Kasumi-1 (cell line): ENCODE measurements at regions not wholly inside any gene's neighbourhood (a gene's known extent, or its start where the extent isn't known, plus 50 kb on each side); places are given as distances from the start of the nearest gene placed in this dataset.
"Not testable (repeated sequence)": the region's sequence is repeated elsewhere in the genome, so short reads cannot be mapped to it uniquely, and the experiment has no call there.

Experiments
- DNase-seq, 2 experiments: peaks; one replicate each; lab custom pipeline; 2025; lab: John Stamatoyannopoulos, UW

GRCh38 chr1:90824551-90824950 is 107.4 kb upstream of the BARHL2 start:
- DNase-seq: no peak

GRCh38 chr1:90823686-90824085 is 106.6 kb upstream of the BARHL2 start:
- DNase-seq: no peak

- no peak for DNase-seq
These were observed 104.8 kb upstream of the BARHL2 start for GRCh38 chr1:90821788-90822359.

GRCh38 chr1:90821152-90821787 is 104.2 kb upstream of the BARHL2 start:
- DNase-seq: no peak

- DNase-seq: no peak
These were observed 103.6 kb upstream of the BARHL2 start for GRCh38 chr1:90820745-90821144.

- DNase-seq: no peak
These were observed 100.3 kb upstream of the BARHL2 start for GRCh38 chr1:90817399-90817798.

GRCh38 chr1:90812237-90812636 is 95.1 kb upstream of the BARHL2 start:
- not testable (repeated sequence) for DNase-seq

- not testable (repeated sequence) for DNase-seq
These were observed 94.4 kb upstream of the BARHL2 start for GRCh38 chr1:90811444-90811950.

- DNase-seq: no peak
These were observed 93.6 kb upstream of the BARHL2 start for GRCh38 chr1:90810681-90811080.

- no peak for DNase-seq
These were observed 92.9 kb upstream of the BARHL2 start for GRCh38 chr1:90809996-90810395.

- DNase-seq: no peak
These were observed 92.0 kb upstream of the BARHL2 start for GRCh38 chr1:90809093-90809492.

- DNase-seq: no peak
These were observed 90.2 kb upstream of the BARHL2 start for GRCh38 chr1:90807329-90807728.

GRCh38 chr1:90802622-90803021 is 85.5 kb upstream of the BARHL2 start:
- DNase-seq: no peak

- DNase-seq: no peak
These were observed 83.1 kb upstream of the BARHL2 start for GRCh38 chr1:90800012-90800717.

GRCh38 chr1:90799326-90799725 is 82.2 kb upstream of the BARHL2 start:
- DNase-seq: no peak

- DNase-seq: no peak
These were observed 81.8 kb upstream of the BARHL2 start for GRCh38 chr1:90798883-90799282.

- no peak for DNase-seq
These were observed 81.2 kb upstream of the BARHL2 start for GRCh38 chr1:90798344-90798743.

GRCh38 chr1:90795431-90795830 is 78.3 kb upstream of the BARHL2 start:
- no peak for DNase-seq

- no peak for DNase-seq
These were observed 69.6 kb upstream of the BARHL2 start for GRCh38 chr1:90786709-90787108.

- no peak for DNase-seq
These were observed 67.2 kb upstream of the BARHL2 start for GRCh38 chr1:90784186-90784847.

- no peak for DNase-seq
These were observed 66.1 kb upstream of the BARHL2 start for GRCh38 chr1:90783181-90783580.

GRCh38 chr1:90782046-90782445 is 64.9 kb upstream of the BARHL2 start:
- DNase-seq: no peak

- DNase-seq: no peak
These were observed 64.4 kb upstream of the BARHL2 start for GRCh38 chr1:90781534-90781933.
